GM21717 (cell line): ENCODE measurements at regions not wholly inside any gene's neighbourhood (a gene's known extent, or its start where the extent isn't known, plus 50 kb on each side); places are given as distances from the start of the nearest gene placed in this dataset.

Experiments used
- ATAC-seq: cut with Tn5 transposase; IDR thresholded peaks from one replicate; pipeline ENCODE4 v1.9.1; 2021; ENCODE audit warnings: mild to moderate bottlenecking, moderate library complexity; ENCODE audit not compliant: unreplicated experiment

GRCh38 chr2:167543721-167544120 lies 655.4 kb downstream of the XIRP2 start:
- no peak for ATAC-seq

GRCh38 chr2:167537743-167538142 lies 649.5 kb downstream of the XIRP2 start:
- ATAC-seq: no peak

GRCh38 chr2:167534443-167534842 lies 646.2 kb downstream of the XIRP2 start:
- no peak for ATAC-seq

- ATAC-seq: no peak
Observed at GRCh38 chr2:167524786-167525185, 636.5 kb downstream of the XIRP2 start.

- no peak for ATAC-seq
Observed at GRCh38 chr2:167510071-167510759, 621.9 kb downstream of the XIRP2 start.

- no peak for ATAC-seq
Observed at GRCh38 chr2:167509586-167509985, 621.3 kb downstream of the XIRP2 start.

- ATAC-seq: no peak
Observed at GRCh38 chr2:167508709-167509108, 620.4 kb downstream of the XIRP2 start.

- no peak for ATAC-seq
Observed at GRCh38 chr2:167506395-167506794, 618.1 kb downstream of the XIRP2 start.

GRCh38 chr2:167504695-167505094 lies 616.4 kb downstream of the XIRP2 start:
- ATAC-seq: no peak

- ATAC-seq: no peak
Observed at GRCh38 chr2:167504061-167504460, 615.8 kb downstream of the XIRP2 start.

GRCh38 chr2:167501618-167502017 lies 613.3 kb downstream of the XIRP2 start:
- ATAC-seq: no peak

GRCh38 chr2:167493862-167494261 lies 605.6 kb downstream of the XIRP2 start:
- no peak for ATAC-seq

GRCh38 chr2:167492486-167492885 lies 604.2 kb downstream of the XIRP2 start:
- no peak for ATAC-seq

- ATAC-seq: no peak
Observed at GRCh38 chr2:167491788-167492187, 603.5 kb downstream of the XIRP2 start.

GRCh38 chr2:167490455-167490854 lies 602.2 kb downstream of the XIRP2 start:
- no peak for ATAC-seq

GRCh38 chr2:167489325-167489724 lies 601.0 kb downstream of the XIRP2 start:
- ATAC-seq: no peak

- no peak for ATAC-seq
Observed at GRCh38 chr2:167487728-167488127, 599.4 kb downstream of the XIRP2 start.

- no peak for ATAC-seq
Observed at GRCh38 chr2:167484875-167485274, 596.6 kb downstream of the XIRP2 start.

GRCh38 chr2:167480986-167481309 lies 592.7 kb downstream of the XIRP2 start:
- no peak for ATAC-seq

- peak; percentile 74 for ATAC-seq
Observed at GRCh38 chr2:167480232-167480985, 592.1 kb downstream of the XIRP2 start.

- no peak for ATAC-seq
Observed at GRCh38 chr2:167478196-167478595, 589.9 kb downstream of the XIRP2 start.

GRCh38 chr2:167475791-167476190 lies 587.5 kb downstream of the XIRP2 start:
- no peak for ATAC-seq

GRCh38 chr2:167471734-167472133 lies 583.5 kb downstream of the XIRP2 start:
- peak; percentile 85 for ATAC-seq
